GM19467 (cell line): ENCODE measurements at regions not wholly inside any gene's neighbourhood (a gene's known extent, or its start where the extent isn't known, plus 50 kb on each side); places are given as distances from the start of the nearest gene placed in this dataset.
"Not testable (repeated sequence)": the region's sequence is repeated elsewhere in the genome, so short reads cannot be mapped to it uniquely, and the experiment has no call there.

Experiments used
- ATAC-seq: cut with Tn5 transposase; IDR thresholded peaks from one replicate; pipeline ENCODE4 v1.9.1; 2021; ENCODE audit warnings: mild to moderate bottlenecking, moderate library complexity; ENCODE audit not compliant: unreplicated experiment

- no peak for ATAC-seq
Observed at GRCh38 chr9:82489201-82489821, 500.7 kb downstream of the SPATA31D1 start.

GRCh38 chr9:82490019-82490499, 501.5 kb downstream of the SPATA31D1 start:
- no peak for ATAC-seq

GRCh38 chr9:82490821-82491220, 502.2 kb downstream of the SPATA31D1 start:
- not testable (repeated sequence) for ATAC-seq

- no peak for ATAC-seq
Observed at GRCh38 chr9:82491604-82492003, 503.0 kb downstream of the SPATA31D1 start.

- ATAC-seq, result no peak
Observed at GRCh38 chr9:82492274-82492673, 503.7 kb downstream of the SPATA31D1 start.

- ATAC-seq, result no peak
Observed at GRCh38 chr9:82495884-82496777, 507.6 kb downstream of the SPATA31D1 start.

GRCh38 chr9:82498541-82499317, 510.2 kb downstream of the SPATA31D1 start:
- ATAC-seq, result no peak

- ATAC-seq, result no peak
Observed at GRCh38 chr9:82499337-82499736, 510.8 kb downstream of the SPATA31D1 start.

GRCh38 chr9:82504620-82505019, 516.0 kb downstream of the SPATA31D1 start:
- ATAC-seq, result no peak

- no peak for ATAC-seq
Observed at GRCh38 chr9:82511626-82512025, 523.1 kb downstream of the SPATA31D1 start.

GRCh38 chr9:82512728-82513127, 524.2 kb downstream of the SPATA31D1 start:
- ATAC-seq, result no peak

- no peak for ATAC-seq
Observed at GRCh38 chr9:82513242-82513751, 524.7 kb downstream of the SPATA31D1 start.

- ATAC-seq, result no peak
Observed at GRCh38 chr9:82513976-82514735, 525.6 kb downstream of the SPATA31D1 start.

- no peak for ATAC-seq
Observed at GRCh38 chr9:82518868-82519267, 530.3 kb downstream of the SPATA31D1 start.

- no peak for ATAC-seq
Observed at GRCh38 chr9:82519332-82519731, 530.8 kb downstream of the SPATA31D1 start.

- ATAC-seq, result no peak
Observed at GRCh38 chr9:82524407-82524806, 535.8 kb downstream of the SPATA31D1 start.

GRCh38 chr9:82526577-82526976, 536.4 kb downstream of the RASEF start:
- ATAC-seq, result no peak

GRCh38 chr9:82531795-82532194, 531.1 kb downstream of the RASEF start:
- ATAC-seq, result no peak

GRCh38 chr9:82532504-82533180, 530.3 kb downstream of the RASEF start:
- ATAC-seq, result no peak
